Cardiac fibroblast (primary cell): ENCODE measurements at regions not wholly inside any gene's neighbourhood (a gene's known extent, or its start where the extent isn't known, plus 50 kb on each side); places are given as distances from the start of the nearest gene placed in this dataset.

Experiments
- DNase-seq, 2 donors: peaks; one replicate each; pipeline versions ENCODE4 v3.0.0 to v3.0.0-alpha.2; 2010; ENCODE audit warnings: low read depth in 2 of 2
- H3K4me3 ChIP-seq, 2 donors: replicated peaks in 1 of 2; 1 replicate in 1 of 2; 2 replicates in 1 of 2; pipeline ENCODE4 v1.5.1; 2011; ENCODE audit warnings: low read depth in 2 of 2, low read length in 2 of 2, mild to moderate bottlenecking in 2 of 2, moderate library complexity in 1 of 2
- CTCF ChIP-seq: IDR thresholded peaks from one replicate; pipeline ENCODE4 v1.5.1; 2011; ENCODE audit warnings: low read depth, mild to moderate bottlenecking, low read length, inconsistent platforms

GRCh38 chr11:69985641-69986439, 92.3 kb upstream of the ANO1 start:
- TF ChIP-seq CTCF: no peak
- H3K4me3 ChIP-seq: no peak overlapping the region
- no peak for DNase-seq

- no peak for TF ChIP-seq CTCF
- no peak for DNase-seq
- H3K4me3 ChIP-seq: no peak overlapping the region
Observed at GRCh38 chr11:69986440-69986787, 91.7 kb upstream of the ANO1 start.

- no peak overlapping the region for H3K4me3 ChIP-seq
- DNase-seq: no peak
- no peak for TF ChIP-seq CTCF
Observed at GRCh38 chr11:69986830-69987229, 91.3 kb upstream of the ANO1 start.

- no peak for TF ChIP-seq CTCF
- no peak for DNase-seq
- H3K4me3 ChIP-seq: no peak overlapping the region
Observed at GRCh38 chr11:69992026-69992425, 86.1 kb upstream of the ANO1 start.

GRCh38 chr11:69992943-69993694, 85.0 kb upstream of the ANO1 start:
- no peak overlapping the region for H3K4me3 ChIP-seq
- DNase-seq: no peak
- no peak for TF ChIP-seq CTCF

GRCh38 chr11:69994810-69995209, 83.3 kb upstream of the ANO1 start:
- H3K4me3 ChIP-seq: no peak overlapping the region
- DNase-seq: no peak
- TF ChIP-seq CTCF: no peak
